GM19025 (cell line): ENCODE measurements at regions not wholly inside any gene's neighbourhood (a gene's known extent, or its start where the extent isn't known, plus 50 kb on each side); places are given as distances from the start of the nearest gene placed in this dataset.

ENCODE experiments used
- ATAC-seq: cut with Tn5 transposase; IDR thresholded peaks from one replicate; pipeline ENCODE4 v1.9.1; 2021; ENCODE audit warnings: mild to moderate bottlenecking, low read depth, moderate library complexity; ENCODE audit not compliant: unreplicated experiment

DNA sequence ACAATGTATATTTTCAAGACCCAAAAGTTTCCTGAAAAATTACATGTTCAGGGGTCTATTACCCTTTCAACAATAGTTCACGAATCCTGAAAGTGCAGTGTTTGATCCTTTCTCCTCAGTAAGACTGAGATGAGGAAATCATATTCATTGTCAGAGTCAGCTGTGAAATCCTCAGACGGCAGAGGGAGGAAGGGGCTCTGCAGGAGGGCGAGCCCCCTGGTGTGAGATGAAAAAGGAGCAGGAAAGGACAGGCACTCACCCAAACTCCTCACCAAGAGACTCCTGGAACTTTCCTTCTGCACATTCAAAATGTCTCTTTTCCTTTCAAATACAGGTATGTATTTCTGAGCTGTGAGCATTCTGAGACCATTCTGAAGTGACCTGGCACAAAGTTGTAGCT, 150.3 kb upstream of the HABP2 start:
- no peak for ATAC-seq

DNA sequence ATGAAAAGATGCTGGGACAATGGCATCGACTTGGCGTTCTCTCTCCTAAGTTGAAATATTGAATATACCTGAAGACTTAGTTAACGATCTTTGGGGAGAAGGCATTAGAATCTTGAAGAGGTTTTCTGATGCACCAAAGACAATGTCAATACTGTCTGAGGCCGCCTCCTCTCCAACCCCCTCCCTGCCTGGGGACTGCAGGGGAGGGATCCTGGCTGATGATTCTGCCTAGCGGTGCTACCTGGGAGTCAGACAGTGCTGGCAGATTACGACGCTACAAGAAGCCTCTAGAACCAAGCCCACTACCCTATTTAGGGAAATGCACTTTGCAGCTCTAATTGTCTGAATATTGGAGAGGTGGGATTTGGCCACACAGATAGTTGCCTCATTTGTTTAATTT, 145.6 kb upstream of the HABP2 start:
- ATAC-seq = no peak

DNA sequence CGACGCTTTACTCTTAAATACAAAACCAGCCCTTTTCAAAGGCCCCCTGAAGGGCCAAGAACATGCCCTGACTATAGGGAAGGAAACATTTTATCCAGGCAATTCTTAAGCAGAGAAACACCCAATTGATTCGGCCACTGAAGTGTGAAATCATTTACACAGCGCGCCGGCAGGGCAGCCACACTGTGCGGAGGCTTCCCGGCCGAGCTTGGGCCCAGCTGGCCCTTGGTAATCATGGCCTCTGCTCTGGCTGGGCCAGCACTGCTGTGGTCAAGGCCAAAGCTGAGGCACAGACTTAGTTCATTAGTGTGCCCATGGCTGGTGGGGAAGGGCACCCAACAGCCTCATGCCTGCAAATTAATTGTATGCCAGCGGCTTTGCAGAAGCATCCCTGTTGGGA, 143.7 kb upstream of the HABP2 start:
- ATAC-seq = no peak

DNA sequence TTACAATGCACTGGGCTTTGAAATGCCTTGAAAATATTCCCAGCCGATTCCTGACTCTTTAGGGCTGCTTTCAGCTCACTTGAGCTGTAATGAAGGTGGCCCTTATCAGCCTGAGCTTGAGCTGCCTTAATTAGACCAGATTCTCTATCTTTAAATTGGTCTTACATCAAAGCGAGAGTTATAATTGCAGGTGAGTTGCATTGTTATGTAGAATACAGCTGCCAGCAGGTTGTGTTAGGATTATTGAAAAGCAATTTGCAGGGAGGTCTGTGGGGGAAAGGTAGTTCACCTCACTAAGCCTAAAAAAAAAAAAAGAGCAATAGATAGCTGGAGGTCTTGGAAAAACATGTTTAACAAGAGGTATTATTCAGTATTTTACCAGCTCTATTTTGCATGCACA, 142.2 kb upstream of the HABP2 start:
- ATAC-seq = no peak

DNA sequence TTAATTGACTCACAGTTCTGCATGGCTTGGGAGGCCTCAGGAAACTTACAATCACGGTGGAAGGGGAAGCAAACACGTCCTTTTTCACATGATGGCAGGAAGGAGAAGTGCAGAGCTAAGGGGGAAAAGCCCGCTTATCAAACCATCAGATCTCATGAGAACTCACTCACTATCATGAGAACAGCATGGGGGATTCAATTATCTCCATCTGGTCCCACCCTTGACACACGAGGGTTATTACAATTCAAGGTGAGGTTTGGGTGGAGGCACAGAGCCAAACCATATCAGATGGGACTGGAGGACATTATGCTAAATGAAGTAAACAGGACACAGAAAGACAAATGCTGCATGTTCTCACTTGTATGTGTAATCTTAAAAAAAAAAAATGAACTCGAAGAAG, 141.4 kb upstream of the HABP2 start:
- no peak for ATAC-seq

DNA sequence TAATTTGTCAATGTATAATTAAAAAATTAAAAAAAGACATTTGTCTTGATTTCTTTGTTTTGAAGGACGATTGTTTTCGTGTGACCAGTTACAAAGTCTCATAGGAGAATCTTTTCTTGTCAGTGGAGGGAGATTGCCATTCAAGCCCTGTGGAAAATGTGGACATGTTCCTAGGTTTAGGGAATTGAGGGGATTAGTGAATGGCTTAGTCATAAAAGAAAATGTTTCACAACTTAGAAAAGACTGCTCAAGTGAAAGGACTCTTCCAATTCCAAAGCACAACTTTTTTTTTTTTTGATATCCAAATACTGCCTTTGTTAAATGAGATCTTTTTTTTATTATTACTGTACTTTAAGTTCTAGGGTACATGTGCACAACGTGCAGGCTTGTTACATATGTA, 140.7 kb upstream of the HABP2 start:
- no peak for ATAC-seq

DNA sequence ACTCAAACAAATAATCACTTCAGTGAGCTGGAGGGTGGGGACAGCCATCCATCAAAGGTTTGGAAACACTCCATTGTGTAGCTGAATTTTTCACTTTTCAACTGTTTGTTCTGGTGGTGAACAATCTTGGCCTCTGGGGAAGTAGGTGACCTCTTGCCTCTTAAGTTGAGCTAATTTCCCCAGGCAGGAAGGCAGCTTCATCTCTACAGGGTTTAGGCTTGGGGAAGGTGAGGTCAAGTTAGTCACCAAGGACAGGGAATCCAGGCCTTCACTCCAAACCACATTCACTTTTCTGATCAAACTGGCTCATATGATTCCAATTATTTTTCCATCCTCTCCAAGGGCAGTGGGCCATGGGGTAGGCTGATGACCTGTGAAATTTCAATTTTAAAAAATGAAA, 138.3 kb upstream of the HABP2 start:
- ATAC-seq = no peak

DNA sequence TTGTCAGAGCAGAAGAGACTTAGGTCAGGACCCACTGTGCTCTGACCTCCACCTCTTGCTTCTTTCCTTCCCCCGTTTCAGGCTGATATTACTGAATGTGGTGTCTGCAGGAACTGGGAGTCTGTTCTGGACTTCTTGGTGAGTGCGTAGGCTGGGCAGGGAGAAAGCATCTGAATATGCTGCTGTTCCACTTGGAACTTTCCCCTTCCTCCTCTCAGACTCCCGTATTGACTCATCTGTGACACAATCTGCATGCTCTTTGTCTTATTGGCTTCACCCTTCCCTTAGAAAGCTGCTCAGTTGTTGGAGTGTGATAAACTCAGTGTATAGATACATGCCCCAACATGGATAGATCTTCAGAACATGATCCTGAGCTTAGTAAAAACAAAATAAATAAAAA, 137.6 kb upstream of the HABP2 start:
- ATAC-seq = no peak

DNA sequence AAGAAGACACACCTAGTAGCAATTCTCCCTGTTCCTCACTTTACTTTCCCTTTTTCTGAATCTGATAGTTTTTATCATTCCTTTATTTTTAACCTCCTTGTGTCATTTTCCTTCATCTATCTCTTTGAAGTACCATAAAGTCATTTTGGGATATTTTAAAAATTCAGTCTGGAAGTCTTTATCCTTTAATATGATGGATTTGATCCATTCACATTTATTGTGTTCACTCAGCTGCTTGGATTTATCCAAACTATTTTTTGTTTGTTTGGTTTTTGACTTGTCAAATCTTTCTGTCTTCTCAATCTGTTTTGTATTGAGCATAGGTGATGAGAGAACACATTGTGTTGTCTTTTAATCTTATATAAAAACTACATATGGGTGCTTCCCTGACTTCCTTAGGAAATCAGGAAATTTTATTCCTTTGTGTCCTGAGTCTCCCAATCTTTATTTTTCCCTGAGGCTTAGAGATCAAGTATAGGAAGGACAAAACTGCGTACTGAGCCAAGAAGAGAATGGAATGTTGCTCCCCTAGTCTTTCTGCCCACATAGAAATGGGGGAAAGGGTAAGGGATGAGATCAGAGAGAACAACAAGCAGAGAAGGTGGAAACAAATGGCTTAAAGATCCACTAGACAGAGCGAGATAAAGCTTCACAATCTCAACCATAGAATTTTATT, 132.7 kb upstream of the HABP2 start:
- ATAC-seq = no peak

DNA sequence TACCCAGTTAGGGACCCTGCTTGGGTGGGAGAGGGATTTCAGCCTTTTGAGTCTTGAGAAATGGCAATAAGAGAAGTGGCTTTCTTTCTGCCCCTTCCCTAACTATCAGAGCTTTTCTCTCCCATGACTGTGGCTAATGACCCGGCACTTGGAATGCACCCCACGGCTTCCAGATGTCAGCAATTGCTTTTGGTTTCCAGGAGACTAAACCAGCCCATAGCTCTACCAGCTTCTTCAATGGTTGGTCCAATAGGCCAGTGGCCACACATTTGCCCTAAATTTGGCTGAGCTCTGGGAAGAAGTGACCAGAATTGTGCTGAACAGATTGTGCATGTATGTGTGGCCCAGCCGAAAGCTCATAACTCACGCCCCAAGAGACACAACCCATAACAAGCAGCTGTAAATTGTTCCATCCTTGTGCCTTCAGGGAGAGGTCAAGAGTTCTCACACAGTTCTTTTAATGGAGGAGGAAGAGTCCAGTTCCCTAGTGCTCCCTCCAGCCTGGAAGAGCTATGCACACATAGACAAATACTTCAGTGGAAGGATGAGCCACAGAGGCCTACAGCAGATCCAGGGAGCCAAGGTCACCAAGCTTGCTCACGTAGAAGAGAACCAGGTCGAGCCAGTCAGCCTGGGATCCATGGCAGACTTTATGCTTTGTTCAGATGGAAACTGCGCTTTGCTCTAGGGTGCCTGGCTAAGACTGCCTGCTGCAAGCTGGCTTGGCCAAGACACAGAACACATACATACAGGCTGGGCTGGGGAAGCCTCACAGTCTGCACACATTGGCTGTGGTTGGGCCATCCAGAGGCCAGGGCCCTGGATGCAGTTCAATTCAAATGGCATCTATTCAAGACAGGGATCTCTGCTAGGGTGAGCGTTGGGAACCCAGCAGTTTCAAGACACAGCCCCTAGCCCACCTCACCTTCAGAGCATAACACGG, 131.8 kb upstream of the HABP2 start:
- no peak for ATAC-seq

DNA sequence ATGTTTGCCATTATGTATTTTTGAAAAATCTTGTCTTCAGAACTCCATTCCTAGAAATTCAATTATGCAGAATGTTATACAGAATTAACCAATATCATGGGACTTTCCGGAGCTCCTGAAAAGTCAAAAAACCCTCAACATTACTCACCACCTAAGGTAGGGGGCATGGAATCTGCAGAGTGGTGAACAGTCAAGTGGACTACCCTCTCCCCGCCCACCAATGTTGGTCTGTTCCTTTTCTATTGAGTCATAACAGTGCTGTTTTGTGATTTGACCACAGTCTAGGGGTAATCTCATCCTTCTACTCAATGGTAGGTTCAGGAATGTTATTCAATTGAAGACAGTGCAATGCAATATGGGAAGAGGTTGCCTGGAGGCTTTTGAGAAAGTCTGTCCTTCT, 130.5 kb upstream of the HABP2 start:
- no peak for ATAC-seq

DNA sequence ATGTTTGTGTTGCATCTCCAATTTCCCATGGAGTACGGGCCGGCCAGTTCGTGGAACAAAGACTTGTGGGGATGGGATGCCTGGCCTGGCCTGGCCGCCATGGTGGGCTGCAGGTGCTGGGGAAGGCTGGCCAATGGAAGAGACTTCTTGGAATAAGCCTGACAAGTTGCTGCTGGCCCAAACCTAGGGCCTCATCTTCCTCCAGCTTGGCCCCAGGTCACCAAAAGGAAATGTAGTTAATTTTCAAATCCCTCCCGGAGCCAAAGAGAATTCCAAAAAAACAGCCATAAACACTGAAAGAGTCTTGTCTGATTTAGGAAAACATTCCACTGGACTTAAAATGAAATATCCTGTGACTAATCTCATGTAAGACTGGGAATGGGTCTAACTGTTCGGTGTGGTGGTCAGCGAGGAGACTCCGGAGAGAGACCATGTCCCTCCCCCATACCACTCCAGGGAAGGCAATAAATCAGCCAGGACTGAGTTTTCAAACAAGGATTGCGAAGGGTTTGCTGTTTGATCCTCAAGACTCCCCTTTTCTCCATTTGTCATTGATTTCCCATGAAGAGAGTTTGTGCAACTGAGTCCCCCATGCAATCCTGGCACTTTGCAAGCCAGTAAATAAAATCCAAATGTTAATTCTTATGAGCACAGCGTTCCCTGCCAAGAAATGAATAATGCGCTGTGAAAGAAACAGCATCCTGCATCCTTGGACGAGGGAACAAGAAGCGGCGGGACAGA, 128.7 kb upstream of the HABP2 start:
- ATAC-seq = no peak

DNA sequence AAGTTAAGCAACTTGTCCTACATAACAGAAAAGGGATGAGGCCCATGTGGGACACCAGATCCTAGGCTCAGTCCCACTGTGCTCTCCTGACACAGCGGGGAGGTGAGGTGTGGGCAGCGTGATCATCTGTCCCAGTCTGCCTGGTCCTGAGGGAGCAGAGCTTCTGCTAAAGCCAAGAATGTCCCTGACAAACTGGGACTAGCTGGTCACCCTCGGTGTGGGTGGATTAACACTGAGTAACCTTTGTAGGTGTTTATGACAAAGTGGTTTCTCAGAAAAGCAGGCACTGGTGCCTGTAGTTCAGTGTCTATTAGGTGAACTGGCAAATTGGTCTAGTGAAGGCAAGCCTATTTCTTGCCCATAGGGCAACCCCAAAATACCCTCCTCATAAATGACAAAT, 127.8 kb upstream of the HABP2 start:
- ATAC-seq = no peak

DNA sequence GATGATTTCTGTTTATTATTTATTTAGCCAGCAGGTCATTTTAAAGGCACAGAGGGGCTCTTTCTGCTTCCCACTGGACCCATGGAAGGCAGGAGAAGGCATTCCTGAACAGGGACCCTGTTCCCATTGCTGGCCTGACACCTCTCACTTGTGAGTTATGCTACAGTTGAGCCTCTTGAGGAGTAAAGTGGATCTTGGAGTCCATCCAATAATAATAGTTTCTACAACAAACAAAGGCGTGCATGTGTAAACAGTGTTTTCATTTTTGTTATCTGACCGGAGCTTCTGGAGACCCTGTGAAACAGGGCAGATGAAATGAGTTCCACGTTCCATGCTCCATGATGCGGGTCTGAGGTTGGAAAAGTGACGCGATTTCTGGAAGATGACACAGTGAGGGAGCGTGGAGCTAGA, 127.3 kb upstream of the HABP2 start:
- ATAC-seq = no peak

DNA sequence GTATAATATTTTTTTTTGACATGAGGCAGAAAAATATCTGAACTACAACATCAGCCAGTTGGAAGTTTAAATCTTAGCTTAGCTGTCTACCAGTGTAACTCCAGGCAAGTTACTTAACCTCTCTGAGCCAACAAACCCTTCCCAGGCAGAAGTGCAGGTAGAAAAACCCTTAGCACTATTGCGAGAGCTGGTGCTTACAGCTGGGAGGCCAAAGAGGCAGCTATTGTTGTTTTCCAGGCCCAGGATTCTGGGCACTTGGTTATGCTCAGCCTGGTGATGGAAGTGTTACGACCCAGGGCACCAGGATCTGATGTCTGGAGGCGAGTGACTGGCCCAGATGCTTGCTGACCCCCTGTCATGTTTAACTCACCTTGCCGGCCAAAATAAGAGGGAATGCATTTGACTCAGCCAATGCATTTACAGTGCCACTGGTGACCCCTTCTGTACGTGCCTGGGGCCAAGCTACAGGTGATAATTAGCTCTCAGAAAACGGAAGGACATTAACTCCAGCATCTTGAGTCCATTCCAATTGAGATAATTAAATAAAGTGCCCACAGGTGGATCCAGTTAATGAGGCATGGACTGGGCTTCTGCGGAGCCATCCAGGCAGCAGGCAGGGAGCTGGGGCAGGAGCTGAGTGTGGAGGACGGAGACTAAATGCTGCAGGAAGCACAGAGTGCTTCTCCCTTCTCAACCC, 126.5 kb upstream of the HABP2 start:
- ATAC-seq = no peak

DNA sequence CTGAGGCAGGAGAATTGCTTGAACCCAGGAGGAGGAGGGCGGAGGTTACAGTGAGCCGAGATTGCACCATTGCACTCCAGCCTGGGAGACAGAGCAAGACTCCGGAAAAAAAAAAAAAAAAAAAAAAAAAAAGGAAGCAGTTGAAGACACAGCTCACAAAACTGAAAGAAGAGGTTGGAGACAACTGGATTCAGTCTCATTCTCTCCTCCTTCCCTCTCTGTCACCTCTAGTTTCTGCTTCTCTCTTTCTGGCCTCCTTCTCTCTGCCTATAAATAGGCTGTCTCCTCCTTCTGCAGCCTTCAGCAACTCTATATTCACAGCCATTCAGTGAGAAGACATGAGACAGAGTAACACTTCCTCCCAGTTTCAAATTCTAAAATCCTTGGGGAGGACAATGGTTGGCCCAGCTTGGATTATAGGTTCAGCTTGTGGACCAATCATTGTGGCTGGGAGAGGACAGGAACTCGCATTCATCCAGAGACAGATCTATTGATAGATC, 125.6 kb upstream of the HABP2 start:
- no peak for ATAC-seq

DNA sequence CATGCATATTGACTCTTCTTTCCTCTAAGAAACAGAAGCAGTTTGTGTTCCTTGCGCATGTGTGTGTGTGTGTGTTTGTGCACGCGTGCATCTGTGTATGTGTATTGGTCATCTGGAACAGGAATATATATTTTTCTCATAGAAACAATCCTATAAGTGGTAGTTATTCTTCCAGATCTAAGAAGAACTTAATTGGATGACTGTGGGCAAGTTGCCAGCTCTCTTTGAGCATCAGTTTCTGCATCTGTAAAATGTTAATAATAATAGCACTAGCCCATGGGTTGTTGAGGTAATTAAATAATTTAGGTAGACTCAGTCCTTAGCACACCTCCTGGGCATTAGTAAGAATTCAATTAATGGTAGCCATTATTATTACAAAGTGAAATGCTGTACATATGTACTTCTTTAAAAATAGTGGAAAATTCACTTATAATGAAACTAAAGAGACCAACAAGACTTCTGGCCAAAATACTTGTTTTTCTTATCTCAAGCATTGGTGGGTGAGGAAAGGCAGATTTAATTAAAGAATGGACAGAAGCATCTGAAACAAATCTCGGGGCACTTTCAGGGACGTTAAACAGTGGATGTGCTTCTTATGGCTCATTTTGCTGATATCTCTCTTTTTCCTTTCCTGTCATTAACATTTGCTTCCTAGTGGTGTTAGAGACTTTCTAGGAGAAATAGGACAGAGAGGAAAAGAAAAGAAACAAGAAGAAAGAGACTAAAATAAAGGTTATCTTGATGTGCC, 124.9 kb upstream of the HABP2 start:
- no peak for ATAC-seq

DNA sequence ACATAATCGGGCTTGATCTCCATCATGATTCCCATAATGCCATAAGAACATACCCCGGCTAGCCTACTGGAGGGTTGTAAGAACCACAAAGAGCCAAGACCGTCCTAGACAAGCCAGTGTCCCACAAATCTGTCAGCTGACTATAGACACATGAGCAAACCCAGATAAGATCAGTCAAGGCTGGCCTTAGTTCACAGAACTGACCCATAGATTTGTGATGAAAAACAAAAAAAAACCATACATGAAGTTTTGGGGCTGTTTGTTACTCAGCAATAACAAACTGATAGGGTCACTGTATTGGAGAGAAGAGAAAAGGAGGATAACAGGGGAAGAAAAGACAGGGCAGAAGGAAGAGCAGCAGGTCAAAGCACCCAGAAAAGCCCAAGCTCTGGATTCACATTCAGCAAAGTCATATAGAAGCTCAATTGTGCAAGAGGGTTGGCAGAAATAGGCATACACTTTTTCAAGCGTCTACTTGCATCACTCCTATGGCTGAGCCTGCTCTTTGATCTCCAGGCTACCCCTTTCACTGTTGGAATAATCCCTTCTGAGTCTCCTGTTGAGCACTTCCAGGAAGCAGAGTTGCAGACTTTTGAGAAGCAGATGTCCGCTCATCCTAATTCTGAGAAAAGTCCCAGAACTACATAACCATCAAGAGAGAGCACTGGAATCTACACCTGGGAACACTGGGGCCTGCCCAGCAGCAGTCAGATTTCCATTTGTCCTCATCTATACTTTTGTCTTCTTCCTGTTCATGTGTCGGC, 122.0 kb upstream of the HABP2 start:
- ATAC-seq = no peak
